K562 (cell line): ENCODE measurements at regions not wholly inside any gene's neighbourhood (a gene's known extent, or its start where the extent isn't known, plus 50 kb on each side); places are given as distances from the start of the nearest gene placed in this dataset.

Experiments used
- KDM5B ChIP-seq: fragments of 200-600 bp; sonication (generic); IDR thresholded peaks from 2 replicates; pipeline ENCODE4 v1.6.1; 2012; ENCODE audit warnings: low read depth, mild to moderate bottlenecking, moderate library complexity, low read length, control low read depth, inconsistent platforms; ENCODE audit not compliant: insufficient replicate concordance
- MIER1 ChIP-seq: fragments of 450-650 bp; IDR thresholded peaks from 2 replicates; pipeline ENCODE4 v1.6.1; 2016; ENCODE audit warnings: antibody characterized with exemption, mild to moderate bottlenecking, low read depth
- POLR2A ChIP-seq: fragments of 450-650 bp; conservative IDR thresholded peaks from 2 replicates; pipeline ENCODE4 v1.6.1; 2016
- POU5F1 ChIP-seq: fragments of 150-350 bp; IDR thresholded peaks from 2 replicates; pipeline ENCODE4 v1.6.1; 2014; ENCODE audit warnings: borderline replicate concordance, low read length, low read depth, mild to moderate bottlenecking; ENCODE audit not compliant: partially characterized antibody
- ZNF324 ChIP-seq: fragments of 250-450 bp; sonication (Bioruptor Pico); IDR thresholded peaks from 2 replicates; pipeline ENCODE4 v1.4.0; 2020; ENCODE audit warnings: mild to moderate bottlenecking
- ZNF695 ChIP-seq: fragments of 450-650 bp; formaldehyde crosslinking; IDR thresholded peaks from 2 replicates; pipeline ENCODE4 v1.4.0; 2020; ENCODE audit warnings: mild to moderate bottlenecking, moderate library complexity
- TF ChIP-seq, protein P1 (sequence below), 3 experiments: IDR thresholded peaks in 2 of 3; conservative IDR thresholded peaks in 1 of 3; 2 replicates each; pipeline ENCODE4 v1.5.1; 2011 to 2012; ENCODE audit warnings: low read length in 3 of 3, mild to moderate bottlenecking in 3 of 3, control low read depth in 2 of 3, improper control_type of control experiment in 1 of 3, inconsistent platforms in 1 of 3, low read depth in 1 of 3, mixed read lengths in 1 of 3, moderate library complexity in 1 of 3; ENCODE audit not compliant: insufficient read depth in 2 of 3

DNA sequence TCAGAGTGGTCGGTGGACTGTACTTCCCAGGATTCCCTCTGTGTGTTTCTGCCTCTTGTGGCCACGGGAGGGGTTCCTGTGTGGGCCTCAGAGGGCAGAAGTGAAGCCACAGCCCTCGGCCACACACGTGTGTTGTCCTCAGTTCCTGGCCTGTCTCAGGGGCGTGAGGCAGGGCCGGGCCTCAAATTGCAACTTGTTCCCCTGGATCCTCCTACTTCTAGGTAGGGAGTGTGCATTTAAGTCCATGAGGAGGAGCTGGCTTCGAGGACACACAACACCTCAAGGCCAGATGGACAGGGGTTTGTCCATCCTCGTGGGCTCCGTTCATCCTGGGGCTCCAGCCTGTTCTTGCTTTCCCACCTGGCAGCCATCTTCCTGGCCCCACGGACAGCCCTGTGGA lies 573.0 kb downstream of the TBC1D22A start:
- TF ChIP-seq POU5F1 (no peak), ZNF695 (CRISPR knock-in tag) (no peak), POLR2A (no peak), MIER1 (no peak), KDM5B (no peak), ZNF324 (CRISPR knock-in tag) (no peak)
- TF ChIP-seq, protein P1, sequence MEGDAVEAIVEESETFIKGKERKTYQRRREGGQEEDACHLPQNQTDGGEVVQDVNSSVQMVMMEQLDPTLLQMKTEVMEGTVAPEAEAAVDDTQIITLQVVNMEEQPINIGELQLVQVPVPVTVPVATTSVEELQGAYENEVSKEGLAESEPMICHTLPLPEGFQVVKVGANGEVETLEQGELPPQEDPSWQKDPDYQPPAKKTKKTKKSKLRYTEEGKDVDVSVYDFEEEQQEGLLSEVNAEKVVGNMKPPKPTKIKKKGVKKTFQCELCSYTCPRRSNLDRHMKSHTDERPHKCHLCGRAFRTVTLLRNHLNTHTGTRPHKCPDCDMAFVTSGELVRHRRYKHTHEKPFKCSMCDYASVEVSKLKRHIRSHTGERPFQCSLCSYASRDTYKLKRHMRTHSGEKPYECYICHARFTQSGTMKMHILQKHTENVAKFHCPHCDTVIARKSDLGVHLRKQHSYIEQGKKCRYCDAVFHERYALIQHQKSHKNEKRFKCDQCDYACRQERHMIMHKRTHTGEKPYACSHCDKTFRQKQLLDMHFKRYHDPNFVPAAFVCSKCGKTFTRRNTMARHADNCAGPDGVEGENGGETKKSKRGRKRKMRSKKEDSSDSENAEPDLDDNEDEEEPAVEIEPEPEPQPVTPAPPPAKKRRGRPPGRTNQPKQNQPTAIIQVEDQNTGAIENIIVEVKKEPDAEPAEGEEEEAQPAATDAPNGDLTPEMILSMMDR (IDR thresholded peaks at IDR 0.05 in 2 of 3, conservative IDR thresholded peaks at IDR 0.05 in 1 of 3; ENCODE audit: insufficient read depth in 2 of 3, low read depth in 1 of 3, low read length in 3 of 3): no peak
